H9 (cell line): ENCODE measurements at regions not wholly inside any gene's neighbourhood (a gene's known extent, or its start where the extent isn't known, plus 50 kb on each side); places are given as distances from the start of the nearest gene placed in this dataset.

Experiments
- DNase-seq: peaks from one replicate; pipeline ENCODE4 v3.0.0-alpha.2; 2017
- H2AFZ ChIP-seq: one replicate; pipeline ENCODE4 v1.6.1; 2013; ENCODE audit warnings: mild to moderate bottlenecking, low read length, control low read depth, moderate library complexity
- H2AK5ac ChIP-seq: 2 replicates; pipeline ENCODE4 v1.6.1; 2013; ENCODE audit warnings: low read length, control low read depth, mixed read lengths; ENCODE audit not compliant: insufficient read length
- H2BK120ac ChIP-seq: one replicate; pipeline ENCODE4 v1.6.1; 2013; ENCODE audit warnings: low read depth, mild to moderate bottlenecking, low read length, control low read depth, inconsistent platforms; ENCODE audit not compliant: poor library complexity, severe bottlenecking
- H2BK12ac ChIP-seq: 2 replicates; pipeline ENCODE4 v1.6.1; 2013; ENCODE audit warnings: low read length, control low read depth, mixed read lengths, low read depth; ENCODE audit not compliant: insufficient read length
- H2BK15ac ChIP-seq: 2 replicates; pipeline ENCODE4 v1.6.1; 2013; ENCODE audit warnings: low read depth, low read length, control low read depth
- H2BK20ac ChIP-seq: one replicate; pipeline ENCODE4 v1.6.1; 2013; ENCODE audit warnings: low read depth, mild to moderate bottlenecking, low read length, control low read depth, inconsistent platforms; ENCODE audit not compliant: poor library complexity, severe bottlenecking
- H2BK5ac ChIP-seq: 2 replicates; pipeline ENCODE4 v1.6.1; 2013; ENCODE audit warnings: low read length, control low read depth, mixed read lengths; ENCODE audit not compliant: insufficient read length
- H3K14ac ChIP-seq: 2 replicates; pipeline ENCODE4 v1.6.1; 2013; ENCODE audit warnings: low read length, control low read depth; ENCODE audit not compliant: insufficient read depth
- H3K18ac ChIP-seq: 2 replicates; pipeline ENCODE4 v1.6.1; 2013; ENCODE audit warnings: low read depth, mild to moderate bottlenecking, mixed read lengths, low read length, control low read depth; ENCODE audit not compliant: insufficient read length
- H3K23ac ChIP-seq: 2 replicates; pipeline ENCODE4 v1.6.1; 2013; ENCODE audit warnings: low read length, control low read depth, mixed read lengths, low read depth; ENCODE audit not compliant: insufficient read length
- H3K23me2 ChIP-seq: 2 replicates; pipeline ENCODE4 v1.6.1; 2013; ENCODE audit warnings: low read depth, mild to moderate bottlenecking, mixed read lengths, low read length, control low read depth; ENCODE audit not compliant: insufficient read length, poor library complexity, severe bottlenecking
- H3K27ac ChIP-seq: 2 replicates; pipeline ENCODE4 v1.5.1; 2013; ENCODE audit warnings: low read length, control low read depth, mixed read lengths, low read depth; ENCODE audit not compliant: insufficient read length
- H3K27me3 ChIP-seq: 2 replicates; pipeline ENCODE4 v1.6.1; 2013; ENCODE audit warnings: low read length, control low read depth, inconsistent platforms; ENCODE audit not compliant: insufficient read depth
- H3K4ac ChIP-seq: 2 replicates; pipeline ENCODE4 v1.6.1; 2013; ENCODE audit warnings: low read depth, mild to moderate bottlenecking, control low read depth, inconsistent platforms, low read length, moderate library complexity
- H3K4me1 ChIP-seq: 2 replicates; pipeline ENCODE4 v1.6.1; 2013; ENCODE audit warnings: low read length, control low read depth, inconsistent platforms; ENCODE audit not compliant: insufficient read depth
- H3K4me2 ChIP-seq: 2 replicates; pipeline ENCODE4 v1.6.1; 2013; ENCODE audit warnings: low read length, control low read depth, mixed read lengths; ENCODE audit not compliant: insufficient read length, insufficient read depth
- H3K56ac ChIP-seq: 2 replicates; pipeline ENCODE4 v1.6.1; 2013; ENCODE audit warnings: low read depth, mild to moderate bottlenecking, mixed read lengths, low read length, control low read depth; ENCODE audit not compliant: insufficient read length
- H3K79me1 ChIP-seq: 2 replicates; pipeline ENCODE4 v1.6.1; 2013; ENCODE audit warnings: low read depth, mild to moderate bottlenecking, moderate library complexity, low read length, control low read depth, inconsistent platforms; ENCODE audit not compliant: insufficient read depth, poor library complexity, severe bottlenecking
- H3K79me2 ChIP-seq: 2 replicates; pipeline ENCODE4 v1.6.1; 2013; ENCODE audit warnings: low read length, control low read depth, inconsistent platforms; ENCODE audit not compliant: insufficient read depth
- H3K9ac ChIP-seq: 2 replicates; pipeline ENCODE4 v1.6.1; 2013; ENCODE audit warnings: low read length, control low read depth, mixed read lengths; ENCODE audit not compliant: insufficient read length; ENCODE audit errors: extremely low read depth
- H3K9me3 ChIP-seq: one replicate; pipeline ENCODE4 v1.6.1; 2013; ENCODE audit warnings: low read depth, low read length, inconsistent platforms; ENCODE audit not compliant: control insufficient read depth
- H3T11ph ChIP-seq: one replicate; pipeline ENCODE4 v1.6.1; 2013; ENCODE audit warnings: mild to moderate bottlenecking, low read length, control low read depth, inconsistent platforms
- H4K20me1 ChIP-seq: one replicate; pipeline ENCODE4 v1.6.1; 2013; ENCODE audit not compliant: control insufficient read depth, insufficient read length, insufficient read depth
- H4K5ac ChIP-seq: 2 replicates; pipeline ENCODE4 v1.6.1; 2013; ENCODE audit warnings: low read depth, mild to moderate bottlenecking, mixed read lengths, low read length, control low read depth; ENCODE audit not compliant: insufficient read length
- H4K8ac ChIP-seq: replicated peaks from 2 replicates; pipeline ENCODE4 v1.6.1; 2013; ENCODE audit warnings: low read length, control low read depth, mixed read lengths, low read depth; ENCODE audit not compliant: insufficient read length
- H4K91ac ChIP-seq: 2 replicates; pipeline ENCODE4 v1.6.1; 2013; ENCODE audit warnings: low read depth, mild to moderate bottlenecking, moderate library complexity, mixed read lengths, low read length, control low read depth; ENCODE audit not compliant: insufficient read length
- H3K27ac Mint-ChIP-seq, 3 experiments: 2 replicates in 2 of 3; 3 replicates in 1 of 3; pipeline ENCODE4 v1.8.0; 2020 to 2021; ENCODE audit warnings: mixed read lengths in 3 of 3, mild to moderate bottlenecking in 1 of 3, moderate library complexity in 1 of 3
- H3K27me3 Mint-ChIP-seq: 2 replicates; pipeline ENCODE4 v1.8.0; 2021; ENCODE audit warnings: low read depth, mild to moderate bottlenecking, moderate library complexity, mixed read lengths
- H3K36me3 Mint-ChIP-seq, 3 experiments: 2 replicates in 2 of 3; 3 replicates in 1 of 3; pipeline ENCODE4 v1.8.0; 2020 to 2021; ENCODE audit warnings: low read depth in 3 of 3, mixed read lengths in 3 of 3; ENCODE audit not compliant: insufficient read depth in 1 of 3
- H3K4me1 Mint-ChIP-seq, 2 experiments: 2 replicates each; pipeline ENCODE4 v1.8.0; 2020; ENCODE audit warnings: mixed read lengths in 2 of 2
- H3K4me3 Mint-ChIP-seq, 2 experiments: 2 replicates in 1 of 2; 3 replicates in 1 of 2; pipeline ENCODE4 v1.8.0; 2020 to 2021; ENCODE audit warnings: mild to moderate bottlenecking in 2 of 2, mixed read lengths in 2 of 2, moderate library complexity in 1 of 2
- H3K9me3 Mint-ChIP-seq, 2 experiments: 2 replicates in 1 of 2; 3 replicates in 1 of 2; pipeline ENCODE4 v1.8.0; 2020; ENCODE audit warnings: mild to moderate bottlenecking in 2 of 2, mixed read lengths in 2 of 2, moderate library complexity in 1 of 2
- TF ChIP-seq, protein P1 (sequence below): fragments of 200-600 bp; sonication (generic); conservative IDR thresholded peaks from 3 replicates; pipeline ENCODE4 v1.8.0; 2021; ENCODE audit warnings: antibody characterized with exemption, mild to moderate bottlenecking

DNA sequence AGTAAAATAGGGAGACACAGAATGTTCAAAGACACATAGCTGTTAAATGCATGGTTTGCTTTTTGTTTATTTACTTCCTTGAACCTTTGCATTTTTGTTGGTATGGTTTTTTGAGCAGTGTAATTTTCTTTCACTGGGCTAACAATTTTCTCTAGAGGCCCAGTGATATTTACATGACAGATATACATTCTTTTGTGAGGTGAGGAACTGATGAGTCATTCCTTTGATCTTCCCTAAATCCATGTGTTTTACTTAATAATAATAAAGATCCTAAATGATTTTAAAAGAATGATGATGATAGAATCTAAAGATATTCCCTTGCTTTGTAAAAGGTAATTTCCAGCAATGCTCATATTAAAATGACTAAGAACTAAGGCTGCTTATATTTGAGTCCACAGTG, 188.5 kb upstream of the ANK3 start:
- Histone ChIP-seq H3K56ac (no peak overlapping the region), H4K8ac (no peak overlapping the region), H3K9me3 (no peaks in the 10 kb centered on the region), H4K20me1 (no peaks in the 10 kb centered on the region), H3K79me1 (no peaks in the 10 kb centered on the region), H2BK120ac (no peak overlapping the region), H2BK15ac (no peak overlapping the region), H3K9ac (no peak overlapping the region), H3K23me2 (no peaks in the 10 kb centered on the region), H3K18ac (no peak overlapping the region), H3K14ac (no peak overlapping the region), H2AFZ (no peak overlapping the region), H2BK5ac (no peak overlapping the region), H3K23ac (no peak overlapping the region), H3K4me1 (peaks cover 2% of the 10 kb centered on the region; the same call in 1 of the 2 replicates), H2BK20ac (no peak overlapping the region), H3K27ac (no peak overlapping the region), H4K5ac (no peak overlapping the region), H3K4ac (no peak overlapping the region), H2BK12ac (no peak overlapping the region), H3K4me2 (no peak overlapping the region), H3K27me3 (no peaks in the 10 kb centered on the region), H4K91ac (no peak overlapping the region), H3K79me2 (no peaks in the 10 kb centered on the region), H2AK5ac (no peak overlapping the region), H3T11ph (no peak overlapping the region)
- peaks cover 6 to 7% of the 10 kb centered on the region in 2 experiments; a peak in 3 of 5 replicates for H3K9me3 Mint-ChIP-seq
- no peak overlapping the region for H3K4me3 Mint-ChIP-seq
- peaks cover 30 to 31% of the 10 kb centered on the region in 2 experiments for H3K4me1 Mint-ChIP-seq
- TF ChIP-seq, protein P1, sequence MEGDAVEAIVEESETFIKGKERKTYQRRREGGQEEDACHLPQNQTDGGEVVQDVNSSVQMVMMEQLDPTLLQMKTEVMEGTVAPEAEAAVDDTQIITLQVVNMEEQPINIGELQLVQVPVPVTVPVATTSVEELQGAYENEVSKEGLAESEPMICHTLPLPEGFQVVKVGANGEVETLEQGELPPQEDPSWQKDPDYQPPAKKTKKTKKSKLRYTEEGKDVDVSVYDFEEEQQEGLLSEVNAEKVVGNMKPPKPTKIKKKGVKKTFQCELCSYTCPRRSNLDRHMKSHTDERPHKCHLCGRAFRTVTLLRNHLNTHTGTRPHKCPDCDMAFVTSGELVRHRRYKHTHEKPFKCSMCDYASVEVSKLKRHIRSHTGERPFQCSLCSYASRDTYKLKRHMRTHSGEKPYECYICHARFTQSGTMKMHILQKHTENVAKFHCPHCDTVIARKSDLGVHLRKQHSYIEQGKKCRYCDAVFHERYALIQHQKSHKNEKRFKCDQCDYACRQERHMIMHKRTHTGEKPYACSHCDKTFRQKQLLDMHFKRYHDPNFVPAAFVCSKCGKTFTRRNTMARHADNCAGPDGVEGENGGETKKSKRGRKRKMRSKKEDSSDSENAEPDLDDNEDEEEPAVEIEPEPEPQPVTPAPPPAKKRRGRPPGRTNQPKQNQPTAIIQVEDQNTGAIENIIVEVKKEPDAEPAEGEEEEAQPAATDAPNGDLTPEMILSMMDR, result no peak
- no peak overlapping the region for H3K27ac Mint-ChIP-seq
- no peak for DNase-seq
- no peaks in the 10 kb centered on the region for H3K27me3 Mint-ChIP-seq
- H3K36me3 Mint-ChIP-seq, result peaks cover 4 to 9% (median 7%) of the 10 kb centered on the region in 3 experiments; a peak in 6 of 7 replicates
